NCI-H1436 (cell line): ENCODE measurements at regions not wholly inside any gene's neighbourhood (a gene's known extent, or its start where the extent isn't known, plus 50 kb on each side); places are given as distances from the start of the nearest gene placed in this dataset.

Experiments used
- DNase-seq: peaks from one replicate; lab custom pipeline; 2025; lab: John Stamatoyannopoulos, UW

DNA sequence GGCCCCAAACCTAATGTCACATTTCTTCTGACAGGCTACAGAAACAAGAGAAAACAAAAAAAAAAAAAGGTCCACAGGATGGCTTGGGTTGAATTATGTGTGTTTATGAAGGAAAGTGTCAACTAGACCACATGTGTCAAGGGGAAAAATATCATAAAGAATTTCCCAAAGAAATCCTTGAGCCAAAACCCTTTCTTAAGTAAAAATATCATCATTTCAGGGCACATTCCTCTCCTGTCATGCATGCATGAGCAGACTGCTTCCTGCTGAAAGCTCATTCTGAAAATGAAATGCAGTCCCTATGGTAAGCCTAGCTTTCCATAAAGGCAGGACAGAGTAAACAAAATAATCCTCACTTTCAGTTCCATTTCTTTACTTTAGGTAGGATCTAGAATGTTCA is 85.7 kb upstream of the RBBP8 start:
- no peak for DNase-seq

- no peak for DNase-seq
These were observed 85.2 kb upstream of the RBBP8 start for GRCh38 chr18:22847867-22848451.

DNA sequence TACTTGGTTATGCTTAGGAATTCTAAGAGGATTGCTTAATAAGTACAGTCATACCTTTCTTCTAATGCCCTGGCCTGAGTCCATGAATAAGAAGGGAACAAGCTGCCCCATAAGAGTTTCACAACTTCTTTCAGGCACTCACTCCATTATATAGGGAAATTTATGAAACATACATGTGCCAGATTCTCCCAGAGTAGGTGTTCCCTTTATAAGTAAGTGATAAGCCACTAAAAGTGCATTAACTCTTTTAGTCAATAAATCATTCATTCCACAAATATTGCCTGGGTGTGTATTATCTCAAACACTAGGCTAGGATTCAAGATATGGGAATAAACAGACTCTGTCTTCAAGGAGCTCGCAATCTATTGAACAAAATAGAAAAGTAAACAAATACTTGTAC is 84.5 kb upstream of the RBBP8 start:
- no peak for DNase-seq

DNA sequence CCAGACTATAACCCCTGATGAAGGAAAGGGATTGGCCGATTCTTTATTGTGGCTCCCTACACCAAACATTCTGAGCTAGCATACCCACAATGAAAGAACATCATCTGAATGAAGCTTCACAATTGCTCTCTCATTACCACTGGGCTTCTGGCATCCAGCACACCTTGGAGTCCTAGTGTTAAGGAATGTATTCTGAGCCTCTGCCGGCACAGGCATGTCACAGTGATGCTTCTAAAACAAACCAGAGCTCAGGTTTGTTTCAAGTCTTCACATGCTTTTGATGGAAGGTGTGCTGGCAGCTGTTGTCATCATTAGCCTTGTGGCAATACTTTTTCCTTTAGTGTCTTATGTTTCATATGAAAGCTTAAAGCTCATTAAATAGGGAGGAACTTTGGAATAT is 76.3 kb upstream of the RBBP8 start:
- no peak for DNase-seq

- DNase-seq = no peak
These were observed 75.0 kb upstream of the RBBP8 start for GRCh38 chr18:22858121-22858520.

DNA sequence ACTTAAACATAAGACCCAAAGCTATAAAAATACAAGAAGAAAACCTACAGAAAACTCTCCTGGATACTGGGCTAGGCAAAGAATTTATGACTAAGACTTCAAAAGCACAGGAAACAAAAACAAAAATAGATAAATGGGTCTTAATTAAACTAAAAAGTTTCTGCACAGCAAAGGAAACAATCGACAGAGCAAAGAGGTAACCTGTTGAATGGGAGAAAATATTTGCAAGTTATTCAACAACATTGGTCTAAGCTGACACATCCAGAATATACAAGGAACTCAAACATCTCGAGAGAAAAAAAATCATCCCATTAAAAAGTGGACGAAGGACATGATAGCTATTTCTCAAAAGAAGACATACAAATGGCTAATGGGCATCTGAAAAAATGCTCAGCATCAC is 72.3 kb upstream of the RBBP8 start:
- no peak for DNase-seq

DNA sequence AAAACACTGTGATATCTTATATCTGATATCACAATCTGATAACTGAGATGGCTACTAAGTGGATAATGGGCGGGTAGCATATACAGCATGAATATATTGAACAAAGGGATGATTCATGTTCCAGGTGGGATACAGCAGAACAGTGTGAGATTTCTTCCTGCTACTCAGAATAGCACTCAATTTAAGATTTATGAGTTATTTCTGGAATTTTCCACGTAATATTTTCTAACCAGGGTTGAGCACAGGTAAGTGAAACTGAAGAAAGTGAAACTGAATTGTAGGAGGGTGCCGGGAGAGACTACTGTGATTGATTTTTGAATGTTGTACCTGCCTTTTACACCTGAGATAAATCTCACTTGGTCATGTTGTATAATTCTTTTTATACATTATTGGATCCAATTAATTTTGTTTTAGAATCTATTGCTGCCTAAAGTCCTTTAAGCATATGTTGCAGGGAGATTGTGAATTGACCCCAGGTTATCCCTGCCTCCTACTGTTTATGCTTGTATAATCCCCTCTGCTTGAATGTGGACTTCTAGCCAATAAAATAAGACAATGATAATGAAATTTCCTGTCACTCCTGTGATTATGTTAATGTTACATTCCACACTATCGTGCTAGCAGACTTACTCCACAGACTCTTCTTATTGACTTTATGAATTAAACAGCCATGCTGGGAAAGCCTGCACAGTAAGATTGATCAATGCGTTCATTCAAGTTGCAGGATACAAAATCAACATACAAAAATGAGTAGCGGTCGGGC is 67.6 kb upstream of the RBBP8 start:
- DNase-seq = no peak

GRCh38 chr18:22868831-22869230 is 64.3 kb upstream of the RBBP8 start:
- DNase-seq = no peak

- DNase-seq = no peak
These were observed 61.2 kb upstream of the RBBP8 start for GRCh38 chr18:22871809-22872525.

- DNase-seq = no peak
These were observed 60.1 kb upstream of the RBBP8 start for GRCh38 chr18:22872900-22873537.

DNA sequence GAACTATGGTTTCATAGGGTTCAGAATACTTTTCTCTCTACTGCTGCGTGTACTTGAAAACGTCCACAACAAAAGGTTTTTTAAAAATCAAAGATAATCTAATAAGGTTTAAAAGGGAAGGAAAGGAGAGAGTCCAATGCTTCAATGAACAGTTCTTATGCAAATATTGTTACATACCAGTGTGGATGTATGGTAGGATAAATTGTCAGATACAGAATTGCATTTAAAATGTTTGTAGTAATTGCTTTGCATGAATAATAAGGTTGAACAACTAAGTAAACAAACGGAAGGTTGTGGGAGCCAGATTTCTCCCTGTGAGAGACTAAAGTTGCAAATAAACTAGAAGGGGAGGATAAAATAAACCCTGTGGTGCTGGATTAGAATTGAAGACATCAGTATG is 53.8 kb upstream of the RBBP8 start:
- no peak for DNase-seq

- DNase-seq = no peak
These were observed 51.0 kb upstream of the RBBP8 start for GRCh38 chr18:22882084-22882483.

DNA sequence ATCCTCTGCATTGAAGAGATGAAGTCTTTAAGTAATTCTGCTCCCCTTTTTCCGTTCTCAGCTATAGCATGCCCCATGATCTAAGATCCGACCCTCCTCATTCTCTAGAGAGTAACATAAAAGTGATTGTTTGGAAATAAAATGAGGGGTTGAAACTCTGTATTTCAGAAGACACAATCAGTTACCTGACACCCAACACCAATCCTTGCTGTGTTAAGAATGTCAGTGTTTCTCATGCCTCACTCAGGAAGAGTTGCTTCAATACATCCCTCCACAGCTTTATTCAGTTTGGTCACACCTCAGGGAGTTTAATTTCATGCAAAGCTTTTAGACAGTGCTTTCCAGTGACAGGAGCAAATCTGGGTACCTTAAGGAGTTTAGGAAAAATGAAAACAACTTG is 49.9 kb upstream of the RBBP8 start:
- no peak for DNase-seq
